Thoracic aorta (tissue), 2 donors: ENCODE measurements at regions not wholly inside any gene's neighbourhood (a gene's known extent, or its start where the extent isn't known, plus 50 kb on each side); places are given as distances from the start of the nearest gene placed in this dataset.
A peak's percentile ranks its signal among the peaks of the same experiment; 100 is the strongest.
"Not testable (repeated sequence)": the region's sequence is repeated elsewhere in the genome, so short reads cannot be mapped to it uniquely, and the experiment has no call there.

Experiments
- ATAC-seq: fragments of 150-250 bp; one replicate; pipeline ENCODE4 v1.8.0; 2017; ENCODE audit warnings: low read depth; ENCODE audit not compliant: insufficient number of reproducible peaks, low FRiP score
- DNase-seq: peaks from one replicate; pipeline ENCODE4 v3.0.0-alpha.2; 2020; ENCODE audit warnings: low spot score
- H3K27ac ChIP-seq, 2 donors: fragments of 200-600 bp; sonication (generic); 1 replicate in 1 of 2; 2 replicates in 1 of 2; pipeline ENCODE4 v1.5.1; 2016; ENCODE audit warnings: mild to moderate bottlenecking in 2 of 2, moderate library complexity in 2 of 2
- H3K27me3 ChIP-seq: fragments of 200-600 bp; sonication (generic); replicated peaks from 2 replicates; pipeline ENCODE4 v1.6.0; 2016; ENCODE audit warnings: mild to moderate bottlenecking; ENCODE audit not compliant: insufficient read depth
- H3K36me3 ChIP-seq: fragments of 200-600 bp; sonication (generic); one replicate; pipeline ENCODE4 v1.5.1; 2016
- H3K4me1 ChIP-seq, 2 donors: fragments of 200-600 bp; sonication (generic); 1 replicate in 1 of 2; 2 replicates in 1 of 2; pipeline versions ENCODE4 v1.5.1 to v1.6.0; 2016; ENCODE audit warnings: low read depth in 2 of 2, mild to moderate bottlenecking in 1 of 2; ENCODE audit not compliant: control insufficient read depth in 1 of 2
- H3K4me3 ChIP-seq: fragments of 200-600 bp; sonication (generic); 2 replicates; pipeline ENCODE4 v1.5.1; 2016; ENCODE audit warnings: mild to moderate bottlenecking
- H3K9me3 ChIP-seq: fragments of 200-600 bp; sonication (generic); 2 replicates; pipeline ENCODE4 v1.5.1; 2016
- TF ChIP-seq, protein P1 (sequence below): fragments of 200-600 bp; sonication (generic); IDR thresholded peaks from one replicate; pipeline ENCODE4 v1.5.1; 2019; ENCODE audit warnings: antibody characterized with exemption

DNA sequence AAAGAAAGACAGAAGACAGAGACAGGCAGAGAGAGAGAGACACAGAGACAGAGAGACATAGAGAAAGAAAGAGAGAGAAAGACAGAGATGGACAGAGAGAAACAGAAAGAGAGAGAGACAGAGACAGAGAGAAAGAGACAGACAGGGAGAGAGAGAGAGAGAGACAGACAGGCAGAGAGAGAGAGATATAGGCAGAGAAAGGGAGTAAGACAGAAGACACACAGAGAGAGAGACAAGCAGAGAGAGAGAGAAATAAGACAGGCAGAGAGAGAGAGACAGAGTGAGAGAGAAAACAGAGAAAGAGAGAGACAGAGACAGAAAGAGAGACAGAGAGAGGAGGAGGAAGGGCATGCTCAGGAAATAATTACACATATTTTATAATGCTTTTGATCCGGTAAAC is 758.3 kb upstream of the DEFB115 start:
- no peak for DNase-seq
- H3K36me3 ChIP-seq = no peaks in the 10 kb centered on the region
- no peak overlapping the region for H3K4me3 ChIP-seq
- no peaks in the 10 kb centered on the region for H3K9me3 ChIP-seq
- H3K27me3 ChIP-seq = no peaks in the 10 kb centered on the region
- H3K27ac ChIP-seq = no peak overlapping the region
- no peak for ATAC-seq
- TF ChIP-seq, protein P1, sequence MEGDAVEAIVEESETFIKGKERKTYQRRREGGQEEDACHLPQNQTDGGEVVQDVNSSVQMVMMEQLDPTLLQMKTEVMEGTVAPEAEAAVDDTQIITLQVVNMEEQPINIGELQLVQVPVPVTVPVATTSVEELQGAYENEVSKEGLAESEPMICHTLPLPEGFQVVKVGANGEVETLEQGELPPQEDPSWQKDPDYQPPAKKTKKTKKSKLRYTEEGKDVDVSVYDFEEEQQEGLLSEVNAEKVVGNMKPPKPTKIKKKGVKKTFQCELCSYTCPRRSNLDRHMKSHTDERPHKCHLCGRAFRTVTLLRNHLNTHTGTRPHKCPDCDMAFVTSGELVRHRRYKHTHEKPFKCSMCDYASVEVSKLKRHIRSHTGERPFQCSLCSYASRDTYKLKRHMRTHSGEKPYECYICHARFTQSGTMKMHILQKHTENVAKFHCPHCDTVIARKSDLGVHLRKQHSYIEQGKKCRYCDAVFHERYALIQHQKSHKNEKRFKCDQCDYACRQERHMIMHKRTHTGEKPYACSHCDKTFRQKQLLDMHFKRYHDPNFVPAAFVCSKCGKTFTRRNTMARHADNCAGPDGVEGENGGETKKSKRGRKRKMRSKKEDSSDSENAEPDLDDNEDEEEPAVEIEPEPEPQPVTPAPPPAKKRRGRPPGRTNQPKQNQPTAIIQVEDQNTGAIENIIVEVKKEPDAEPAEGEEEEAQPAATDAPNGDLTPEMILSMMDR = no peak
- no peaks in the 10 kb centered on the region for H3K4me1 ChIP-seq

- H3K4me3 ChIP-seq, H3K9me3 ChIP-seq, ATAC-seq, H3K27me3 ChIP-seq, H3K4me1 ChIP-seq, H3K36me3 ChIP-seq, DNase-seq, H3K27ac ChIP-seq: not testable (repeated sequence)
Observed at GRCh38 chr20:30499716-30500446, 757.6 kb upstream of the DEFB115 start.

GRCh38 chr20:30500447-30500820 is 757.0 kb upstream of the DEFB115 start:
- not testable (repeated sequence) for H3K36me3 ChIP-seq, ATAC-seq, DNase-seq, H3K4me3 ChIP-seq, H3K27me3 ChIP-seq, H3K4me1 ChIP-seq, H3K27ac ChIP-seq, H3K9me3 ChIP-seq
- TF ChIP-seq, protein P1 = peak; percentile 48

DNA sequence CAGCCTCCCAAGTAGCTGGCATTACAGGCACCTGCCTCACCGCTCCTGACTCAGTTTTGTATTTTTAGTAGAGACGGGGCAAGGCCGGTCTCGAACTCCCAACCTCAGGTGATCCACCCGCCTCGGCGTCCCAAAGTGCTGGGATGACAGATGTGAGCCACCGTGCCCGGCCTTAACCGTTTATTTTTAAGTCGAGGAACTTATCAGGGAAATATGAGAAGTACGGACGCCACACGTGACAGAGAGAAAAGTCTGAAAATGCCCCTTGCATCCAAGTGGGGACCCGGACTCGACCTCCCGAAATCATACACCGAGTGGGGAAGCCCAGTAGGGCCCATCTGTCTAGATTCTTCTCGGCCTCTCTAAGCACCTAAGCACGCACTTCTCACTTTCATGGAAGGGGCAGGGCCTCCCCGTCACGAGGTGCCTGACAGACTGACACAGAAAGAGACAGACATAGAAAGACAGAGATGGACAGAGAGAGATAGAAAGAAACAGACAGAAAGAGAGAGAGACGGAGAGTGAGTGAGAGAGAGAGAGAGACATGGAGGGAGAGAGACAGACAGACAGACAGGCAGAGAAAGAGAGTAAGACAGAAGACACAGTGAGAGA is 756.5 kb upstream of the DEFB115 start:
- Histone ChIP-seq H3K36me3 (no peaks in the 10 kb centered on the region), H3K9me3 (no peaks in the 10 kb centered on the region), H3K4me3 (no peak overlapping the region), H3K27me3 (no peaks in the 10 kb centered on the region), H3K27ac (no peak overlapping the region), H3K4me1 (no peaks in the 10 kb centered on the region)
- ATAC-seq (no peak), DNase-seq (no peak)
- TF ChIP-seq, protein P1 = no peak

DNA sequence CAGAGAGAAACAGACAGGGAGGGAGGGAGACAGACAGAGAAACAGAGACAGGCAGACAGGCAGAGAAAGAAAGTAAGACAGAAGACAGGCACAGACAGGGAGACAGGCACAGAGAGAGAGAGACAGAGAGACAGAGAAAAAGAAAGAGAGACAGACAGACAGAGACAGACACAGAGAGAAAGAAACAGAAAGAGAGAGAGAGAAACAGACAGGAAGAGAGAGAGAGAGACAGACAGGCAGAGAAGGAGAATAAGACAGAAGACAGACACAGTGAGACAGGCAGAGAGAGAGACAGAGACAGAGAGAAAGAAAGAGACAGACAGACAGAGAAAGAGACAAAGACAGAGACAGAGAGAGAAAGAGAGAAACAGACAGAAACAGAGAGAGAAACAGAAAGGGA is 754.8 kb upstream of the DEFB115 start:
- TF ChIP-seq, protein P1 = no peak
- no peak for DNase-seq
- Histone ChIP-seq H3K27ac (no peak overlapping the region), H3K9me3 (no peaks in the 10 kb centered on the region), H3K36me3 (no peaks in the 10 kb centered on the region), H3K27me3 (no peaks in the 10 kb centered on the region), H3K4me1 (no peaks in the 10 kb centered on the region), H3K4me3 (no peak overlapping the region)
- ATAC-seq = no peak

- H3K36me3 ChIP-seq, H3K4me1 ChIP-seq, H3K4me3 ChIP-seq, ATAC-seq, DNase-seq, H3K27me3 ChIP-seq, H3K9me3 ChIP-seq, H3K27ac ChIP-seq: not testable (repeated sequence)
Observed at GRCh38 chr20:30503204-30503603, 754.3 kb upstream of the DEFB115 start.
